ENCODE measurements at regions not wholly inside any gene's neighbourhood (a gene's known extent, or its start where the extent isn't known, plus 50 kb on each side); places are given as distances from the start of the nearest gene placed in this dataset.

DNA sequence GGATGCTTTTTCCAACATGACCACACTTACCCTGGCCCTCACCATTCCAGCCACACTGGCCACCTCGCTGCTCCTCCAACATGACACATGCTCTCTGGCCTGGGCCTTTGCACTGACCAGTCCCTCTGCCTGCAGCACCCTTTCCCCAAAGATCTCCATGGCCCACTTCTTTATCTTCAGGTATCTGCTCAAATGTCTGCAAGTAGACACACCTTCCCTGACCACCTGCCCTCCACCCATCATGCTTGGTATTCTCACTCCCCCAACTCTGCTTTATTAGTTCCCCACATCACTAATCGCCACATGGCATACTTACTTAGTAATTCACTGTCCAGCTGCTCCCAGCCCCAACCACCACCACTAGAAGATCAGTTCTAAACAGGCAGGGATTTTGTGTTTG is 214.2 kb downstream of the BCL11A start:
- TF ChIP-seq, protein P1, sequence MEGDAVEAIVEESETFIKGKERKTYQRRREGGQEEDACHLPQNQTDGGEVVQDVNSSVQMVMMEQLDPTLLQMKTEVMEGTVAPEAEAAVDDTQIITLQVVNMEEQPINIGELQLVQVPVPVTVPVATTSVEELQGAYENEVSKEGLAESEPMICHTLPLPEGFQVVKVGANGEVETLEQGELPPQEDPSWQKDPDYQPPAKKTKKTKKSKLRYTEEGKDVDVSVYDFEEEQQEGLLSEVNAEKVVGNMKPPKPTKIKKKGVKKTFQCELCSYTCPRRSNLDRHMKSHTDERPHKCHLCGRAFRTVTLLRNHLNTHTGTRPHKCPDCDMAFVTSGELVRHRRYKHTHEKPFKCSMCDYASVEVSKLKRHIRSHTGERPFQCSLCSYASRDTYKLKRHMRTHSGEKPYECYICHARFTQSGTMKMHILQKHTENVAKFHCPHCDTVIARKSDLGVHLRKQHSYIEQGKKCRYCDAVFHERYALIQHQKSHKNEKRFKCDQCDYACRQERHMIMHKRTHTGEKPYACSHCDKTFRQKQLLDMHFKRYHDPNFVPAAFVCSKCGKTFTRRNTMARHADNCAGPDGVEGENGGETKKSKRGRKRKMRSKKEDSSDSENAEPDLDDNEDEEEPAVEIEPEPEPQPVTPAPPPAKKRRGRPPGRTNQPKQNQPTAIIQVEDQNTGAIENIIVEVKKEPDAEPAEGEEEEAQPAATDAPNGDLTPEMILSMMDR (IDR thresholded peaks at IDR 0.05; ENCODE audit: low read length), result no peak
- TF ChIP-seq EZH2 (optimal IDR thresholded peaks at IDR 0.05; ENCODE audit: low read depth, low read length), result no peak

Measured in MM.1S (cell line).